Endothelial cell of umbilical vein (primary cell): ENCODE measurements at regions not wholly inside any gene's neighbourhood (a gene's known extent, or its start where the extent isn't known, plus 50 kb on each side); places are given as distances from the start of the nearest gene placed in this dataset.

ENCODE experiments used
- POLR2A ChIP-seq: IDR thresholded peaks from 2 replicates; pipeline ENCODE4 v1.6.1; 2012; ENCODE audit warnings: low read depth, mild to moderate bottlenecking, control low read depth, low read length
- POLR2AphosphoS5 ChIP-seq: IDR thresholded peaks from 2 replicates; pipeline ENCODE4 v1.6.1; 2012; ENCODE audit warnings: low read depth, mild to moderate bottlenecking, control low read depth, low read length, moderate library complexity; ENCODE audit not compliant: insufficient read depth

- TF ChIP-seq POLR2A (no peak), POLR2AphosphoS5 (no peak)
These were observed 258.2 kb downstream of the BRD1 start for GRCh38 chr22:49569286-49570031.
